B cell (primary cell): ENCODE measurements at regions not wholly inside any gene's neighbourhood (a gene's known extent, or its start where the extent isn't known, plus 50 kb on each side); places are given as distances from the start of the nearest gene placed in this dataset.

Experiments used
- ATAC-seq: fragments of 200-7000 bp; cut with Tn5 transposase; one replicate; pipeline ENCODE4 v1.10.0; 2021; ENCODE audit warnings: low read depth, mild to moderate bottlenecking, moderate number of reproducible peaks, moderate library complexity
- CTCF ChIA-PET: fragments of 350-600 bp; sonication (Branson Sonifier 250); formaldehyde crosslinking; loops from one replicate; lab custom pipeline; 2021; ENCODE audit warnings: antibody characterized with exemption, inconsistent platforms; lab: Charles Lee
- POLR2A ChIA-PET: fragments of 350-600 bp; sonication (Branson Sonifier 250); formaldehyde crosslinking; loops from one replicate; lab custom pipeline; 2021; ENCODE audit warnings: antibody characterized with exemption; lab: Charles Lee
- DNase-seq: peaks from one replicate; pipeline ENCODE4 v3.0.0; 2013
- H2AFZ ChIP-seq: 2 replicates; pipeline ENCODE4 v1.6.1; 2012; ENCODE audit warnings: mild to moderate bottlenecking, low read depth, low read length; ENCODE audit not compliant: insufficient read depth, poor library complexity, severe bottlenecking
- H3K27ac ChIP-seq, 2 donors: 1 replicate in 1 of 2; 2 replicates in 1 of 2; pipeline ENCODE4 v1.5.1; 2012 to 2013; ENCODE audit warnings: low read length in 2 of 2, mild to moderate bottlenecking in 2 of 2, moderate library complexity in 1 of 2
- H3K27me3 ChIP-seq, 4 experiments: fragments of 200-600 bp in 1 of 4; sonication (generic) in 1 of 4; replicated peaks in 1 of 4; 1 replicate in 2 of 4; 2 replicates in 2 of 4; pipeline versions ENCODE4 v1.6.1 to v1.7.0; 2013 to 2016; ENCODE audit warnings: low read length in 3 of 4, mild to moderate bottlenecking in 2 of 4, mixed read lengths in 1 of 4, moderate library complexity in 1 of 4; ENCODE audit not compliant: insufficient read depth in 4 of 4, control insufficient read depth in 3 of 4; ENCODE audit errors: control extremely low read depth in 1 of 4
- H3K36me3 ChIP-seq, 2 experiments: replicated peaks in 1 of 2; 1 replicate in 1 of 2; 2 replicates in 1 of 2; pipeline versions ENCODE4 v1.6.1 to v1.7.1; 2013; ENCODE audit warnings: low read length in 1 of 2; ENCODE audit not compliant: insufficient read depth in 2 of 2, control insufficient read depth in 1 of 2; ENCODE audit errors: control extremely low read depth in 1 of 2, extremely low read depth in 1 of 2
- H3K4me1 ChIP-seq, 2 donors: fragments of 200-600 bp in 1 of 2; sonication (generic) in 1 of 2; 1 replicate in 1 of 2; 2 replicates in 1 of 2; pipeline versions ENCODE4 v1.5.1 to v1.6.1; 2013 to 2017; ENCODE audit warnings: low read length in 2 of 2; ENCODE audit not compliant: control insufficient read depth in 2 of 2, insufficient read depth in 2 of 2
- H3K4me2 ChIP-seq: replicated peaks from 2 replicates; pipeline ENCODE3; 2012; ENCODE audit warnings: mild to moderate bottlenecking, low read depth, low read length; ENCODE audit not compliant: poor library complexity, severe bottlenecking
- H3K4me3 ChIP-seq, 5 experiments: fragments of 200-600 bp in 1 of 5; sonication (generic) in 1 of 5; 1 replicate in 3 of 5; 2 replicates in 2 of 5; pipeline versions ENCODE4 v1.5.1 to v1.7.0; 2011 to 2016; ENCODE audit warnings: low read length in 4 of 5, mild to moderate bottlenecking in 4 of 5, low read depth in 2 of 5, control low read depth in 1 of 5, moderate library complexity in 1 of 5; ENCODE audit not compliant: insufficient read depth in 1 of 5; ENCODE audit errors: control extremely low read depth in 1 of 5, extremely low read depth in 1 of 5
- H3K79me2 ChIP-seq: fragments of 200-600 bp; sonication (generic); one replicate; pipeline ENCODE4 v1.6.0; 2016; ENCODE audit warnings: low read length; ENCODE audit not compliant: control insufficient read depth, insufficient read depth
- H3K9ac ChIP-seq: fragments of 200-600 bp; sonication (generic); 2 replicates; pipeline ENCODE4 v1.6.1; 2017; ENCODE audit warnings: mild to moderate bottlenecking, low read length, moderate library complexity
- H3K9me3 ChIP-seq, 3 donors: one replicate each; pipeline versions ENCODE4 v1.6.1 to v1.7.1; 2013; ENCODE audit warnings: low read length in 2 of 3; ENCODE audit not compliant: control insufficient read depth in 2 of 3, insufficient read depth in 1 of 3; ENCODE audit errors: control extremely low read depth in 1 of 3
- H4K20me1 ChIP-seq: 2 replicates; pipeline ENCODE4 v1.6.0; 2012; ENCODE audit warnings: mild to moderate bottlenecking, low read length; ENCODE audit not compliant: insufficient read depth, control insufficient read depth, poor library complexity, severe bottlenecking
- H3K27ac Mint-ChIP-seq: one replicate; pipeline ENCODE4 v1.8.0; 2021; ENCODE audit warnings: mixed read lengths
- H3K27me3 Mint-ChIP-seq: one replicate; pipeline ENCODE4 v1.8.0; 2021; ENCODE audit warnings: mixed read lengths
- H3K4me1 Mint-ChIP-seq: one replicate; pipeline ENCODE4 v1.8.0; 2021; ENCODE audit warnings: mixed read lengths
- H3K4me3 Mint-ChIP-seq: one replicate; pipeline ENCODE4 v1.8.0; 2021; ENCODE audit warnings: mixed read lengths
- H3K9me3 Mint-ChIP-seq: one replicate; pipeline ENCODE4 v1.8.0; 2022; ENCODE audit warnings: mixed read lengths; ENCODE audit not compliant: insufficient read depth
- CTCF ChIP-seq: fragments of 200-600 bp; IDR thresholded peaks from one replicate; pipeline ENCODE4 v1.8.0; 2022; ENCODE audit warnings: antibody characterized with exemption, mild to moderate bottlenecking
- EZH2 ChIP-seq: IDR thresholded peaks from 2 replicates; pipeline ENCODE4 v1.6.1; 2012; ENCODE audit warnings: borderline replicate concordance, low read depth, mild to moderate bottlenecking, moderate library complexity, low read length; ENCODE audit not compliant: insufficient read depth, poor library complexity, severe bottlenecking
- WGBS: methylation state at CpG from one replicate; pipeline ENCODE4 v1.1.5; 2013; ENCODE audit warnings: missing lambda C conversion rate; ENCODE audit not compliant: insufficient coverage; 5-methylcytosine and 5-hydroxymethylcytosine counted together
- intact Hi-C: fragments of 100-400 bp; cut with micrococcal nuclease; formaldehyde crosslinking; loops from one replicate; pipeline ENCODE4 v1.10.0; 2022

GRCh38 chr2:48912110-48912509 lies 156.6 kb upstream of the LHCGR start:
- Histone ChIP-seq H3K27ac (no peak overlapping the region), H4K20me1 (no peaks in the 10 kb centered on the region), H2AFZ (no peak overlapping the region), H3K9ac (no peak overlapping the region), H3K79me2 (no peaks in the 10 kb centered on the region), H3K9me3 (peaks cover 0 to 6% (median 0%) of the 10 kb centered on the region in 3 donors), H3K4me3 (no peak overlapping the region), H3K4me1 (no peaks in the 10 kb centered on the region), H3K27me3 (no peaks in the 10 kb centered on the region), H3K4me2 (no peak overlapping the region), H3K36me3 (no peaks in the 10 kb centered on the region)
- TF ChIP-seq EZH2 (no peak), CTCF (no peak)
- Mint-ChIP-seq H3K9me3 (no peaks in the 10 kb centered on the region), H3K27ac (no peak overlapping the region), H3K4me1 (no peaks in the 10 kb centered on the region), H3K4me3 (no peak overlapping the region), H3K27me3 (peaks cover 9% of the 10 kb centered on the region)
- CTCF ChIA-PET: no interaction called here
- POLR2A ChIA-PET: no interaction called here
- WGBS: no CpG with 5 or more reads among the region's 4 CpGs
- ATAC-seq (no peak), DNase-seq (no peak)
- intact Hi-C loops: no loop called here

- DNase-seq (no peak), ATAC-seq (no peak)
- Histone ChIP-seq H3K27me3 (peaks cover 0 to 3% (median 0%) of the 10 kb centered on the region in 4 experiments), H3K4me2 (no peak overlapping the region), H3K4me1 (no peaks in the 10 kb centered on the region), H3K27ac (no peak overlapping the region), H2AFZ (no peak overlapping the region), H4K20me1 (no peaks in the 10 kb centered on the region), H3K4me3 (no peak overlapping the region), H3K36me3 (no peaks in the 10 kb centered on the region), H3K79me2 (no peaks in the 10 kb centered on the region), H3K9ac (no peak overlapping the region), H3K9me3 (peaks cover 0 to 2% (median 0%) of the 10 kb centered on the region in 3 donors)
- no peaks in the 10 kb centered on the region for H3K9me3 Mint-ChIP-seq
- intact Hi-C loops: no loop called here
- H3K4me1 Mint-ChIP-seq: no peaks in the 10 kb centered on the region
- CTCF ChIA-PET: no interaction called here
- no peak overlapping the region for H3K27ac Mint-ChIP-seq
- no peak overlapping the region for H3K4me3 Mint-ChIP-seq
- TF ChIP-seq EZH2: no peak
- no peak for TF ChIP-seq CTCF
- H3K27me3 Mint-ChIP-seq: peaks cover 20% of the 10 kb centered on the region
- POLR2A ChIA-PET: no interaction called here
Observed at GRCh38 chr2:48910961-48911360, 155.4 kb upstream of the LHCGR start.
